ENCODE measurements at regions not wholly inside any gene's neighbourhood (a gene's known extent, or its start where the extent isn't known, plus 50 kb on each side); places are given as distances from the start of the nearest gene placed in this dataset.

DNA sequence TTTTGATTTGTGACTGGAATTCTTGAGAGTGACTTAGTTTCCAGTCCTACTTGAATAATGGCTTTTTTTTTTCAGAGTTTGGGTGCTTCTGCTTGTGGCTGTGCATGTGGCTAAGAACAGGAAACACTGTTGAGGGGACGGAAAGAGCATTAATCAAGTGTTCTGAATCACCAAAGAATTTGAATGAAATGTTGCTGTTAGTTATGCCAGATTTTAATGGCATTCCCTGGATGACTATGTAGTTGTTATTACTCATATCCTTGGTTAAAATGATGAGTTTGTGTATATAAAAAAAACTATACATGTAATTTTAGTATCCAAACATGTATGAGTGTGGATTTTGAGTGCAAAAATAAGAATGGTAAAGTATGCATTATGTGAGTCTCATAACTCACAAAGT lies 347.9 kb downstream of the BCAT1 start:
- DNase-seq, result no peak

- DNase-seq, result no peak
Measured at GRCh38 chr12:24600551-24600950, 348.4 kb downstream of the BCAT1 start.

- DNase-seq, result no peak
Measured at GRCh38 chr12:24599736-24600135, 349.2 kb downstream of the BCAT1 start.

DNA sequence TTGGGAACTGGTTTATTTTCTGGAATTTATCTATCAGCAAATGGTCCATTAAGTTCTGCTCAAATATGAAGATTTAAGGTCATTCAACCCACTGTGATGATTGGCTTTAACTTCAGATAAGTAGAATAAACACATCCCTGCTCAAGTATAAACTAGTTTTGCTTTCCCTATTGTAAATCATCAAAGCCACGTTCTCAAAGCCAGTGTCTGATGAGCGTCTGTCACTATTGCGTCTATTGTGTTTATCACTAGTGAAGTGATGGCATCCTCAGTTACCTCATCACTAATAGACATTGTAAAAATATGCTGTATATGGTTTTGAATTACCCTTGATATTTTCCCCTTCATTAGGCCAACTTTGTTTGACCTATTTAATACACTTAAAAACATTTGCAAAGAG lies 351.3 kb downstream of the BCAT1 start:
- DNase-seq, result no peak

GRCh38 chr12:24596768-24597388 lies 352.0 kb downstream of the BCAT1 start:
- DNase-seq, result peak; percentile 1

- DNase-seq, result no peak
Measured at GRCh38 chr12:24595652-24596235, 353.2 kb downstream of the BCAT1 start.

- no peak for DNase-seq
Measured at GRCh38 chr12:24591715-24592440, 357.0 kb downstream of the BCAT1 start.

GRCh38 chr12:24591079-24591626 lies 357.7 kb downstream of the BCAT1 start:
- no peak for DNase-seq

DNA sequence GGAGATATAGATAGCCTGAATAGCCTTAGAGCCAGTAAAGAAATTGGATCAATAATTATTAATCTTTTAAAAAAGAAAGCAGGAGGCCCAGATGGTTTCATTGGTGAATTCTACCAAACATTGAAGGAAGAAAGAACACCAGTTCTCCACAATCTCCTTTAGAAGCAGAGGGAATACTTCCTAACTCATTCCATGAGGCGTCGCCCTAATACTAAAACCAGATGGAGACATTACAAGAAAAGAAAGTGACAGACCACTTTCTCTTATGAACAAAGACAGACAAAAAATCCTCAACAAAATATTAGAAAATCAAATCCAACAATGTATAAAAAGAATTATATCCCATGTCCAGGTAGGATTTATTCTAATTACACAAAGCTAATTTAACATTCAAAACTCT lies 362.6 kb downstream of the BCAT1 start:
- no peak for DNase-seq

- DNase-seq, result no peak
Measured at GRCh38 chr12:24584032-24584675, 364.7 kb downstream of the BCAT1 start.

GRCh38 chr12:24582954-24583601 lies 365.8 kb downstream of the BCAT1 start:
- DNase-seq, result no peak

- no peak for DNase-seq
Measured at GRCh38 chr12:24574538-24574937, 374.4 kb downstream of the BCAT1 start.

DNA sequence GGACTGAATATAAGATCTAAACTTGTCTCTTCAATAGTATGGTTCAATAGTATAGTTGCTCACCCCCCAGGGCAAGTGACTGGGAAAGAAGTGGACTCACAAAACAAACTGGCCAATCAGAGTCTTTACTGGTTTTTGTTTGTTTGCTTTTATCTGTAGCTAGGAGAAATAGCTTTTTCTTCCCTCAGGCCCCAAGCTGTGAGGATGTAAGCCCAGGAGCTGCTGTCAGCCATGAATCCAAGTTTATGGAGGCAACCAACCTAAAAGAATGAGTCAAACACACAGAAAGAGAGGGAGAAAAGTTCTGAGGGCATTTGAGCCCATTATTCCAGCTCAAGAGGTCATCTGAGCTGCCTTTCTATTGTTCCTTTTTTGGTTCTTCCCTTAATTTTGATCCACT lies 375.3 kb downstream of the BCAT1 start:
- DNase-seq, result no peak

- DNase-seq, result no peak
Measured at GRCh38 chr12:24565300-24565699, 383.6 kb downstream of the BCAT1 start.

DNA sequence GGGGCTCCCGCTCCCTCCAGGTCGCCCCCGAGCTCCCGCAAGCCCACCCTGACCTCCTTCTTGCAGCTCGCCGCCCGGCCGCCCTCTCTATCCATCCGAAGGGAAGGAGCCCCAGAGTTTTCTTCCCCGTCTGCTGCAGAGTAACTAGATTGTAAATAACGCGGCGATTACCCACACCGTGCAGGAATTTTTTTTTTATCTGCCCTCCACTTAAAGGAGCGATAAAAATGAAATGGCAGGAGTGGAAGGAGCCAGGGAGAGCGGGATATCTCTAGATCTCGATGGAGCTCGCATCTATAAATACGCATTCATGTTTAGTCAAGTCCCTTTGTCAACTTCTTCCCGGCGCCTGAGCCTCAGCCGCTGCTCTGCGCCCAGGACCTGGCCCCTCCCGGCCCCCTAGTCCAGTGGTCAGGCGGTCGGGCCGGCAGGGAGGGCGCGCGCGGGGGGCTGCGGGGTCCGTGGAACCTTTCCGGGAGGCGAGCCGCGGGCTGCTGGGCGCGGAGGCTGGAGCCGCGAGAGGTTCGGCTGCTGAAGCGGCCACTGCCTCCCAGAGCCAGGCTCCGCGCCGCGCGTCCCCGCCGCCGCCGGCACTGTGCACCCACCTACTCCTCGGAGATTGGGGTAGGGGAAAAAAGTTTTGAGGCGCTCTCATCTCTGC lies 386.0 kb downstream of the BCAT1 start:
- peak; percentile 8 for DNase-seq

- peak; percentile 15 for DNase-seq
Measured at GRCh38 chr12:24561882-24562770, 386.8 kb downstream of the BCAT1 start.

DNA sequence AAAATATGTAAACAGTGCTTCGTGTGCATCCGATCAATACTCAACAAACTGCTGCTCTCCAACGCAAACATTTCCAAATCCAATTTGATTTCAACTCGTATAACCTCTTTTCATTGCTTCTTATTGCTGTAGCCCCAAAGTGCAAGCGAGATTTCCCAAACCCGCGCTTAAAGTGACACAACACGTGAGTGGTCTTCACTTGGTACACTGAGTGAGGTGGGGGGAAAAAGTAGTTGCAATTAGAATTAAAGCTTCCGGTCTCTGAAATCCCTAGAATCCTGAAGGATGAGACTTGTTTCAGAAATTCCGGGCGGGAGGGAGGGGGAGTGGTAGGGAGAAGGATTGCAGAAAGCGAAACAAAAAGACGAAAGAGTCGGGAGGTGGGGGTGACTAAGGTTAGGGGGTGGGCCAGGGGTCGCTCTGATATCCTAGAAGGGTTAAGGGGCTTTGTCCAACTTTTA lies 387.5 kb downstream of the BCAT1 start:
- no peak for DNase-seq

DNA sequence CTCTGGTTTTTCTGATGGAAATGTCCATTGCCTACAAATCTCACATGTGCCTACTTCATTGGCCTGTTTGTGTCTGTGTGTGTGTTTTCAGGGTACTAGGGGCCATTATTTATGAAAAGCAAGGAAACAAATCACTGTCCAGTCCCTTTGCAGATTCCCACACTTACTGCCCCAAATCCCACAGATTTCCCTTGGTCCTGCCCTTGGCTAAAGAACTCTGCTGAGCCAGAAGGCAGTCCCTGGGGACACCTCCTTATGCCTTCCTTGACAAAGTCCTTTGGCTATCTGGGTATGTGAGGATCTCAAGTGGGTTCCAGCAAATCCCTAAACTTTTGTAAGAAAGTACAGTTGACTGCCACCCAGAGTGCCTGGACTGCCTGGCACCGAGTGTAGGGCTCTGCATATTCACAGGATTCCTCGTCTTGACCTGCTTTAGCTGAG lies 388.1 kb downstream of the BCAT1 start:
- no peak for DNase-seq

DNA sequence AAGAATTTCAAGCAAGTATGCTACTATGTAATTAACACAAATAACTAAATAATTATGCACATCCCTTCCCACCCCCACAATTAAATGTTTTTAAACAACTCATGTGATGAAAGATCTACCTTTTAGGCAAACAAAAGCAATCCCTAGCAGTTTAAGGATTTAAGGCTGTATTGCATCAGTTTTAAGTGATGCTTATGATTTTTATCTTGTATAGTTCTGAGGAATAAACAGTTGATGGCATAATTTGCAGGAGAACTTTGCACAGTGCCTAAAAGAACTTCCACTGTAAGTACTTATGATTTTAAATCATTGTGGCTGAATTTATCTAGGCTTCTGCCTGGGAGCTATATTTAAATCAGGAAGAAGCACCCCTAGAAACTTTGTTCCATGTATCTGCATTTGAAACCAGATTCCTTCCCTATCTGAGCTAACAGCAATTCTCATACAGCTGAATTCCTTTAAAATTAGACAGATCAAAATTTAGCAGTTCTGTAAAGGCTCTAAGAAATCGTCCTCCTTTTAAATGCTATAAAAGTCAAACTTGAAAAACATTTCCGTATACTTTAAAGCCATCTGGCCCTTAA lies 388.6 kb downstream of the BCAT1 start:
- no peak for DNase-seq

- no peak for DNase-seq
Measured at GRCh38 chr12:24557738-24558137, 391.2 kb downstream of the BCAT1 start.

DNA sequence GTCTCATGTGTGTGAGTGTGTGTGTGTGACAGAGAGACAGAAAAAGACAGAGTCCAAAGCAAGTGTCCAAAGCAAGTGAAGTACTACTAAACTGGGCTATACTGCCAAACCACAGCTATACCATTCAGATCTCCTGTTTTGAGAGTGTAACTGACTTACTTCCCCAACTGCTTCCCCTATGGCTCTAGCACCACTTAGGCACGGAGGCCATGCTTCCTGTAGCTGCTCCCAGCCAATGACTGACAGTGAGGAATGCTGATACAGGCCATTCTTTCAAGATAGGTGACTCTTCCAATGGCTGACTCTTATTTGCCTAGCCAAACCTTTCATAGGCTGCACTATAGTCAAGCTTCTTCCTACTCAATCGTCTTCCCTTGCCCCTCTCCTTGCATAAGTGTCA lies 393.2 kb downstream of the BCAT1 start:
- DNase-seq, result no peak
